NCI-H510A (cell line): ENCODE measurements at regions not wholly inside any gene's neighbourhood (a gene's known extent, or its start where the extent isn't known, plus 50 kb on each side); places are given as distances from the start of the nearest gene placed in this dataset.

ENCODE experiments used
- DNase-seq: peaks from one replicate; lab custom pipeline; 2025; lab: John Stamatoyannopoulos, UW

DNA sequence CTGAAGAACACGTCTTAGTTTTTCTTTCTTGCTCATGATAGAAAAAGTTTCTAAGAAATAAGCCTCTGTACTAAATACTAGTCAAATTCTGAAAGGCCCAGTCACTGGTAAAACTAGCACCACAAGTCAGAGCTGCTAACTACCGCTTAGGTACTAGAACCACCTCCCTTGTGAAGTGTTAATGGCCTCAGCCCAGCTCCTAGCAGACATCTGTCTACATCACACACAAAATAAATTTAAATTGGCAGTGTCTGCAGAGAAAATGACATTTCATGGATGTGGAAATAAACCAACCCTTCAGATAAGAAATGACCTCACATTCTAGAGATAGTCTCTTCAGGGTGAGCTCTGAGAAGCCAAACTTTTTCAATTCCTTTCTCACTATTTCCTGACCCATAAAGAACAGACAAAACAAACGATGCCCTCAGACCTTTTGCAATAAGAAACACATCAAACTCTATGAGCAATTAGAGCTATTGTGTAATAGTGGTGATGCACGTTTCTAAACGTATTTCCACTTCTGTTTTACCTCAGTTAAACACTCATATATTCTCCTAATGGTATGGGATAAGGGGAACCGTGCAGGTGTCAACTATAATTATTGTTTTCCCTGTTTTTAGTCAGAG, 70.3 kb upstream of the DSG1 start:
- DNase-seq = no peak

DNA sequence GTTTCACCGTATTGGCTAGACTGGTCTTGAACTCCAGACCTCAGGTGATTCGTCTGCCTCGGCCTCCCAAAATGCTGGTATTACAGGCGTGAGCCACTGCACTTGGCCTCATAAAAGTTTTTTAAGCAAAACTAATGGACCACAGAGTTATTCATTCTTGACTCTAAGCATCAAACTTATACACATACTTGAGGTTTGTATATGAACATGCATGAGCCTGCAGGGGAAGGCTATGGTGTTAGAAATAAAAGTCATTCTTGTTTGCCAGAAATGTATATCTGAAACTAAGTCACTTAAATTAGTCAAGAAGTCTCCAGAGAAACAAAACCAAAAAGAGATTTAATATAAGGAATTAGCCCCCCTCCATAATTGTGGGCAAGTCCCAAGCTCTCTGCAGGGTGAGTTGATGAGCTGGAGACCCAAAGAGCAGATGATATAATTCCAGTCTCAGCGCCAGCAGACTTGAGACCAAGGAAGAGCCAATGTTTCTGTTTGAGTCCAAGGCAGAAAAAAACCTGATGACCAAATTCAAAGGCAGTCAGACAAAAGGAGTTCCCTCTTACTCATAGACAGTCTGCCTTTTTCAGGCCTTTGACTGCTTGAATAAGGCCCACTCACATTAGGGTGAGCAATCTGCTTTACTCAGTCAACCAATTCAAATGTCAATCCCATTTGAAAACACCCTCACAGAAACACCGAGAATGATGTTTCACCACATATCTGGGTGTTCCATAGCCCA, 69.0 kb upstream of the DSG1 start:
- no peak for DNase-seq

DNA sequence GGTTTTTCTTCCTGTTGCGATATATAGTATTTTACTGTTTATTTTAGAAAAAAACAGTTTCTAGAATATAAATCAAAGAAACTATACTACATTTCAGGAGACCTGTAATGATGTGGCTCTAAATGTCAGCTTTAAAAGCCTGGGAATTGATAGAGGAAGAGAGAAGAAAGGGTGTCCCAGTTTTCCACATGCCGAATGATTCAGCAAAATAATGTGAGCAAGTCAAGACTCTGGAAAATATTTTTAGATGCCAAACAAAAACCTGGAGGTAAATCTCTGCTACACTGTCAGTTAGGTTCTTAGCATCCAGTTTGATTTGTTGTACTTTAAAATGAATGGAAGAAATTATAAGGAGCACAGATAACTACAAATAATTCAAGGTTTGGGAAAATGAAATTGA, 67.1 kb upstream of the DSG1 start:
- no peak for DNase-seq

DNA sequence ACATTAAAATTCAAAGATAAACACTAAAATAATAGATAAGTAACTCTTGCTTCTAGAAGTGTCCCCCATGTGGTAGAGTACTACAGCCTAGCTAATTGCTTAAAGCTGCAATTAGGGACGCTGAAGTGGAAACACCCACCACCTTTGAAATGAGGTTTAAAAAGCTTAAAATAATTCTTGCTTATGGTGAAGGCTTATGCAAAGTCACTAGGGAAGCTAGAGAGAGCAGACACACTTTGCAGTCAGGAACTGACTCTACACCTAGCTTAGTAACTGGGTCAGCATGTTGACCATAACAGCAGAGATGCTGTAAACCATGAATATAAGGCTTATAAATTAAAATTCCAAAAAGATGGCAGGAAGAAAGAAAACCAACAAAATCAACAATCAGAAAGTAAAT, 65.4 kb upstream of the DSG1 start:
- DNase-seq = no peak

DNA sequence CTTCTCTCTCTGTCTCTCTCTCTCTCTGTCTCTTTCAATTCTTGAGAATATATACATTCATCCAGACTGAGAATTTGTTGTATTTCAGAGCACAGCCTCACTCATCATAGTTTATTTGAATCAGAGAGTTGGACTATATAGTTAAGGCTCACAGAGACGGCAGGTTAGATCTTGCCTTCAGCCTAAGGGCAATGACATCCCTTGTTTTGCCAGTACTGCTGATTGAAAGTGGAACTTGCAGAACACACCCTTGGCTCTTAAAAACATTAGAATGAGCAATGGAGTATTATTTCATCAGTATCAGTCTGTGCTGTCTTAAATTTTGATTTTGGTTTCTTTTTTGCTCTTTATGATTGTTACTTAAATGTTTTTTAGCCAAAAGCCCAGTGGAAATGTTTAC, 62.0 kb upstream of the DSG1 start:
- no peak for DNase-seq

DNA sequence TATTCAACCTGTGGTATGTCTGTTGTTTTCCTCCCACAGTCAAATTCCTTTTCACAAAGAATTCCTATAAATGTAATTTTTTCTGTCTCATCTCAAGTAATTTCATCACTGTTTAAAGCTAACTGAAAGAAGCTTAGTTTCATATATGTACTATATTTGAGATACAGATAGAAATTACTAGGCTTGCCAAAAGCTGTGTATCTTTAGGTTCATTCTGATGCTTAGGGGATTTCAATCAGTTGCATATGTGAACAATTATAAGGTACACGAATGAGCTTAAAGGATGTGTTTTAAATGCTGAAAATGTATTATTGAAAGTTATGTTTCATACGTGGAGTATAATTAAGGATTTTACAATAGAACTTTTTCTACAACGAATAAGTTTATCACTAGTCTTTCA, 59.2 kb upstream of the DSG1 start:
- DNase-seq = no peak

DNA sequence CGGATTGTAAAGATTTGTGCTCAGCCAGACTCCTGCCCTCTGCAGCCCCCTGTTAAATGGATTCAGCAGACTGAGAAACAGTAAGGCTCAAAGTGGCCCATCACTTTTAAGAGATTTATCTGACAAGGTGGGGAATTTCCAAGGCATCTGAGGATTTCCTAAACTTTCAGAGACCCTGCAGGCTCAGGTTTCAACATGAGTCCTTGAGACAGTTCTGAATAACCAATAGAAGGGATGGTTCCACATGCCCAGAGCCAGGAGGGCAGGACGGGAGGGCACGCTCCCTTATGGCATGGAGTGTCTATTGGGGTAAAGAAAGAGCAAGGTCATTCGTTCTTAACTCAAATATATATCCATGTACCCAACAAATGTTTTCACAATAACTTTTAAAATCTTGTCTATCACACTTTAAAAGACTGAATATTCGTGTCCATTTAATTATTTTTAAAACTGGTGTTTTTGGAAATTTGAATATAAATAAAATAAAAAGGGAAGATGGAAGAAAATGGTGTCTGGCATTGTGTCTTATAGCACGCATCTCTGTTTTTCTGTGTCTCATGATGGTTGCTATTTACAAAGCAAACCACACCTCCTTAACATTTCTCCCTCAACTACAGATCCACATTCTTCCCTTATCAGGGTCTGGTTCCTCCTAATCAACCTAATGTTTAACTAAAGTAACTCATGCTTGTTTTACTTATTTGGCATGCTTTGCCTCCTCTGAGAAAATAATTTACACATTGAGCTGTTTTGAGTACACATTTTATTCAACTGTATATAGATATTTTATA, 56.0 kb upstream of the DSG1 start:
- DNase-seq = no peak

DNA sequence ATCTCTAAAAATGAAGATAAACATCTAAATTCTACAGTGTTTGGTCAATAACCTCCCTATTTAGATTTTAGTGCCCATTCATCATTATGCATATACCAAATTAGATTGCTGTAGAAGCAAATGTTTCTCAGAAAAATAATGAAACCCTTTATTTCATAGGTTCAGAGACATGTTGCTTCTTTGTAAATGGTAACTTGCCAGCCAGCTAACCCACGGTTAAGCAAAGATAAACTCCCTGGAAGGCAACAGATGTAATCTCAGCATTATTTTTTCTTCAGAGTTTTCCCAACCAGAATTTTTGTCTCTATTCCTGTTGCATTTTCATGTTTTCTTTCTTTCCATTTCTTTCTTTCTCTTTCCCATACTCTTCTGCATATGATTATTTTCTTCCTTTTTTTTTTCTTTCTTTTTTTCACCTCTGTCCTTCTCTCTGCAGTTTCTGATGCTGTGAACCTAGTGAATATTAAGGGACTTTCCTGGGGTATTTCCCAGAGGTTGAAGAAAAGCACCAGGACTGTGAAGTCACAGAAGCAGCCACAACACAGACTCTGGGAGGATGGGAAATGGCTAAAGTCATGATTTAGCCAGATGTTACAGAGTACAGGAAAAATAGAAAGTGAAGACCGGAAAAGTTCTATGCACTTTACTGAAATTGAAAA, 50.0 kb upstream of the DSG1 start:
- DNase-seq = no peak
